ENCODE measurements at regions not wholly inside any gene's neighbourhood (a gene's known extent, or its start where the extent isn't known, plus 50 kb on each side); places are given as distances from the start of the nearest gene placed in this dataset.
"Not testable (repeated sequence)": the region's sequence is repeated elsewhere in the genome, so short reads cannot be mapped to it uniquely, and the experiment has no call there.

GRCh38 chr4:3954540-3955320 lies 188.5 kb downstream of the ADRA2C start:
- TF ChIP-seq ZNF274 (IDR thresholded peaks at IDR 0.05; ENCODE audit: low read depth, low read length); YY1 (IDR thresholded peaks at IDR 0.05; ENCODE audit: insufficient read depth, insufficient read length): not testable (repeated sequence)

All from NT2/D1 (cell line).